Prostate gland (tissue), 2 donors: ENCODE measurements at regions not wholly inside any gene's neighbourhood (a gene's known extent, or its start where the extent isn't known, plus 50 kb on each side); places are given as distances from the start of the nearest gene placed in this dataset.

Source experiments
- POLR2A ChIP-seq: fragments of 450-650 bp; IDR thresholded peaks from one replicate; pipeline ENCODE4 v1.6.1; 2016; ENCODE audit warnings: antibody characterized with exemption, mild to moderate bottlenecking
- POLR2AphosphoS5 ChIP-seq: sonication (generic); formaldehyde crosslinking; IDR thresholded peaks from one replicate; pipeline ENCODE4 v1.6.1; 2017; ENCODE audit warnings: antibody characterized with exemption
- TF ChIP-seq, protein P1 (sequence below), 4 experiments: fragments of 200-600 bp in 2 of 4; fragments of 450-650 bp in 2 of 4; sonication (generic) in 2 of 4; IDR thresholded peaks; 1 replicate in 3 of 4; 2 replicates in 1 of 4; pipeline ENCODE4 v1.5.1; 2016 to 2019; ENCODE audit warnings: antibody characterized with exemption in 4 of 4, mild to moderate bottlenecking in 2 of 4, moderate library complexity in 2 of 4

GRCh38 chr11:97247601-97248000, 857.8 kb downstream of the JRKL start:
- TF ChIP-seq POLR2AphosphoS5 (no peak), POLR2A (no peak)
- TF ChIP-seq, protein P1, sequence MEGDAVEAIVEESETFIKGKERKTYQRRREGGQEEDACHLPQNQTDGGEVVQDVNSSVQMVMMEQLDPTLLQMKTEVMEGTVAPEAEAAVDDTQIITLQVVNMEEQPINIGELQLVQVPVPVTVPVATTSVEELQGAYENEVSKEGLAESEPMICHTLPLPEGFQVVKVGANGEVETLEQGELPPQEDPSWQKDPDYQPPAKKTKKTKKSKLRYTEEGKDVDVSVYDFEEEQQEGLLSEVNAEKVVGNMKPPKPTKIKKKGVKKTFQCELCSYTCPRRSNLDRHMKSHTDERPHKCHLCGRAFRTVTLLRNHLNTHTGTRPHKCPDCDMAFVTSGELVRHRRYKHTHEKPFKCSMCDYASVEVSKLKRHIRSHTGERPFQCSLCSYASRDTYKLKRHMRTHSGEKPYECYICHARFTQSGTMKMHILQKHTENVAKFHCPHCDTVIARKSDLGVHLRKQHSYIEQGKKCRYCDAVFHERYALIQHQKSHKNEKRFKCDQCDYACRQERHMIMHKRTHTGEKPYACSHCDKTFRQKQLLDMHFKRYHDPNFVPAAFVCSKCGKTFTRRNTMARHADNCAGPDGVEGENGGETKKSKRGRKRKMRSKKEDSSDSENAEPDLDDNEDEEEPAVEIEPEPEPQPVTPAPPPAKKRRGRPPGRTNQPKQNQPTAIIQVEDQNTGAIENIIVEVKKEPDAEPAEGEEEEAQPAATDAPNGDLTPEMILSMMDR (IDR thresholded peaks at IDR 0.05) = no peak
